Smooth muscle cell (in vitro differentiated cells): ENCODE measurements at regions not wholly inside any gene's neighbourhood (a gene's known extent, or its start where the extent isn't known, plus 50 kb on each side); places are given as distances from the start of the nearest gene placed in this dataset.

Experiments
- DNase-seq: peaks from one replicate; lab custom pipeline; 2025; ENCODE audit not compliant: unreplicated experiment; lab: John Stamatoyannopoulos, UW
- H2AFZ ChIP-seq: fragments of 200-600 bp; sonication (generic); 2 replicates; pipeline ENCODE4 v1.6.0; 2016; ENCODE audit warnings: antibody characterized with exemption, low read depth, mild to moderate bottlenecking
- H3F3A ChIP-seq: fragments of 200-600 bp; sonication (generic); 2 replicates; pipeline ENCODE4 v1.6.0; 2017; ENCODE audit warnings: antibody characterized with exemption, low read depth
- H3K27ac ChIP-seq: fragments of 200-600 bp; sonication (generic); 2 replicates; pipeline ENCODE4 v1.5.1; 2016; ENCODE audit warnings: low read depth, mild to moderate bottlenecking
- H3K27me3 ChIP-seq: fragments of 200-600 bp; sonication (generic); 2 replicates; pipeline ENCODE4 v1.6.1; 2016; ENCODE audit warnings: low read depth, mild to moderate bottlenecking
- H3K36me3 ChIP-seq: fragments of 200-600 bp; sonication (generic); 2 replicates; pipeline ENCODE4 v1.5.1; 2016; ENCODE audit warnings: low read depth
- H3K4me1 ChIP-seq: fragments of 200-600 bp; sonication (generic); 2 replicates; pipeline ENCODE4 v1.5.1; 2016; ENCODE audit warnings: low read depth
- H3K4me2 ChIP-seq: fragments of 200-600 bp; sonication (generic); 2 replicates; pipeline ENCODE4 v1.6.0; 2016; ENCODE audit warnings: mild to moderate bottlenecking
- H3K4me3 ChIP-seq: fragments of 200-600 bp; sonication (generic); 2 replicates; pipeline ENCODE4 v1.5.1; 2016; ENCODE audit warnings: mild to moderate bottlenecking
- H3K79me2 ChIP-seq: fragments of 200-600 bp; sonication (generic); 2 replicates; pipeline ENCODE4 v1.6.0; 2016; ENCODE audit warnings: low read depth, mild to moderate bottlenecking
- H3K9ac ChIP-seq: fragments of 200-600 bp; sonication (generic); 2 replicates; pipeline ENCODE4 v1.6.0; 2016; ENCODE audit warnings: low read depth
- H3K9me3 ChIP-seq: fragments of 200-600 bp; sonication (generic); replicated peaks from 2 replicates; pipeline ENCODE4 v1.5.1; 2016; ENCODE audit warnings: low read depth
- H4K20me1 ChIP-seq: fragments of 200-600 bp; sonication (generic); 2 replicates; pipeline ENCODE4 v1.6.0; 2016; ENCODE audit warnings: low read depth
- WGBS: methylation state at CpG from one replicate; pipeline ENCODE4 v1.1.7; 2016; ENCODE audit warnings: low lambda C conversion rate; 5-methylcytosine and 5-hydroxymethylcytosine counted together
- TF ChIP-seq, protein P1 (sequence below): fragments of 200-600 bp; sonication (generic); IDR thresholded peaks from 2 replicates; pipeline ENCODE4 v1.5.1; 2017; ENCODE audit warnings: borderline replicate concordance, mild to moderate bottlenecking, antibody characterized with exemption; ENCODE audit not compliant: insufficient read depth, poor library complexity, severe bottlenecking

DNA sequence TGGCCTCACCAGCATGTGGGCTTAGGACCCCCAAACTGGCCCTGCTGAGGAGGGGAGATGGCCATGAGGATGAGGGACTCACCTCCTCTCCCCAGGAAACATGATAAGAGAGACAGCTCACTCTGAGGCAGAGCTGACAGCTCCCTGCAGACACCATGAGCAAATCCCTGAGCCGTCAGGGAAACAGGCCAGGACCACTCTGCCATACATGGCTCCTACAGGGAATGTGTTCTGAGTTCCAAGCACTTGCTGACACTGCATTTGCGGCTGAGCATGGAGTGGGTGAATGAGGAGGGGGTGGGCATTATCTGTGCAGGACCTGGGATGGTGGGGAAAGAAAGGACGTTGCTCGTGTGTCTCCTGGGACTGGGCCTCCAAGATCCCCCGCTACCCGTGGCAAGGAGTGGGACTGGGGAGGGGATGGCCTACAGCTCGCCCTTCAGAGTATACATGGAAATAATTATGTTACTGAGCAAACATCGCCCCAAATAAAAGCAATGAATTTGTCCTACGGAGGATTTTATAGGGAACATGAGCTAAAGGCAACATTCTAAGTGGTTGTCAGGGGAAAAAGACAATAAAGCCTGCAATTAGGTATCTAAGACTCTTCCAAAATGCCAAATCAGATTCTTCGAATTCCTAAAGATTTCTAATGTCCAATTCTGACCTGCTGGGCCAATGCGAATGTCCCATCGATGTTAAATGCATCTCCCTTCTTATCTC lies 355.9 kb upstream of the AJAP1 start:
- Histone ChIP-seq H3K4me1 (no peaks in the 10 kb centered on the region), H3K4me3 (no peak overlapping the region), H3K27me3 (no peaks in the 10 kb centered on the region), H3K79me2 (no peaks in the 10 kb centered on the region), H4K20me1 (no peaks in the 10 kb centered on the region), H2AFZ (no peak overlapping the region), H3F3A (no peaks in the 10 kb centered on the region), H3K4me2 (no peak overlapping the region), H3K9ac (no peak overlapping the region), H3K9me3 (no peaks in the 10 kb centered on the region), H3K27ac (no peak overlapping the region), H3K36me3 (no peaks in the 10 kb centered on the region)
- no peak for DNase-seq
- TF ChIP-seq, protein P1, sequence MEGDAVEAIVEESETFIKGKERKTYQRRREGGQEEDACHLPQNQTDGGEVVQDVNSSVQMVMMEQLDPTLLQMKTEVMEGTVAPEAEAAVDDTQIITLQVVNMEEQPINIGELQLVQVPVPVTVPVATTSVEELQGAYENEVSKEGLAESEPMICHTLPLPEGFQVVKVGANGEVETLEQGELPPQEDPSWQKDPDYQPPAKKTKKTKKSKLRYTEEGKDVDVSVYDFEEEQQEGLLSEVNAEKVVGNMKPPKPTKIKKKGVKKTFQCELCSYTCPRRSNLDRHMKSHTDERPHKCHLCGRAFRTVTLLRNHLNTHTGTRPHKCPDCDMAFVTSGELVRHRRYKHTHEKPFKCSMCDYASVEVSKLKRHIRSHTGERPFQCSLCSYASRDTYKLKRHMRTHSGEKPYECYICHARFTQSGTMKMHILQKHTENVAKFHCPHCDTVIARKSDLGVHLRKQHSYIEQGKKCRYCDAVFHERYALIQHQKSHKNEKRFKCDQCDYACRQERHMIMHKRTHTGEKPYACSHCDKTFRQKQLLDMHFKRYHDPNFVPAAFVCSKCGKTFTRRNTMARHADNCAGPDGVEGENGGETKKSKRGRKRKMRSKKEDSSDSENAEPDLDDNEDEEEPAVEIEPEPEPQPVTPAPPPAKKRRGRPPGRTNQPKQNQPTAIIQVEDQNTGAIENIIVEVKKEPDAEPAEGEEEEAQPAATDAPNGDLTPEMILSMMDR, result no peak
- WGBS, result 87% methylated on average over 10 of the region's 12 CpGs

GRCh38 chr1:4301007-4301406 lies 353.4 kb upstream of the AJAP1 start:
- Histone ChIP-seq H3K4me1 (no peaks in the 10 kb centered on the region), H3K9me3 (no peaks in the 10 kb centered on the region), H2AFZ (no peak overlapping the region), H3K4me3 (no peak overlapping the region), H3K79me2 (no peaks in the 10 kb centered on the region), H4K20me1 (no peaks in the 10 kb centered on the region), H3K9ac (no peak overlapping the region), H3K27me3 (no peaks in the 10 kb centered on the region), H3K4me2 (no peak overlapping the region), H3K36me3 (no peaks in the 10 kb centered on the region), H3F3A (no peaks in the 10 kb centered on the region), H3K27ac (no peak overlapping the region)
- DNase-seq, result no peak
- TF ChIP-seq, protein P1, result no peak
- WGBS, result 87% methylated on average over 8 of the region's 8 CpGs

GRCh38 chr1:4303303-4303702 lies 351.1 kb upstream of the AJAP1 start:
- no peak overlapping the region for H3K9ac ChIP-seq
- H3K4me3 ChIP-seq, result no peak overlapping the region
- H3K36me3 ChIP-seq, result no peaks in the 10 kb centered on the region
- H3F3A ChIP-seq, result no peaks in the 10 kb centered on the region
- H3K79me2 ChIP-seq, result no peaks in the 10 kb centered on the region
- DNase-seq, result no peak
- H4K20me1 ChIP-seq, result no peaks in the 10 kb centered on the region
- no peaks in the 10 kb centered on the region for H3K4me1 ChIP-seq
- no peak overlapping the region for H3K27ac ChIP-seq
- H3K4me2 ChIP-seq, result no peak overlapping the region
- 89% methylated on average over 9 of the region's 9 CpGs for WGBS
- no peak overlapping the region for H2AFZ ChIP-seq
- H3K27me3 ChIP-seq, result no peaks in the 10 kb centered on the region
- H3K9me3 ChIP-seq, result no peaks in the 10 kb centered on the region
- TF ChIP-seq, protein P1, result no peak
